BJ (cell line): ENCODE measurements at regions not wholly inside any gene's neighbourhood (a gene's known extent, or its start where the extent isn't known, plus 50 kb on each side); places are given as distances from the start of the nearest gene placed in this dataset.

Source experiments
- CTCF ChIA-PET: fragments of 350-600 bp; formaldehyde crosslinking; extraction: SDS; loops from one replicate; lab custom pipeline; 2021; ENCODE audit warnings: antibody characterized with exemption, inconsistent platforms; lab: Yijun Ruan, JAX
- POLR2A ChIA-PET: fragments of 300-600 bp; sonication (Branson Sonifier 250); formaldehyde crosslinking; extraction: SDS; loops from one replicate; lab custom pipeline; 2021; ENCODE audit warnings: antibody characterized with exemption; lab: Charles Lee
- DNase-seq: peaks from one replicate; pipeline ENCODE4 v3.0.0-alpha.2; 2011; ENCODE audit warnings: low read depth
- H3K27me3 ChIP-seq: 2 replicates; pipeline ENCODE4 v1.6.0; 2011; ENCODE audit warnings: low read length; ENCODE audit not compliant: control insufficient read depth, insufficient read depth
- H3K36me3 ChIP-seq: 2 replicates; pipeline ENCODE4 v1.5.1; 2011; ENCODE audit warnings: low read length; ENCODE audit not compliant: control insufficient read depth, insufficient read depth
- H3K4me3 ChIP-seq: 2 replicates; pipeline ENCODE4 v1.5.1; 2011; ENCODE audit warnings: low read depth, mild to moderate bottlenecking, control low read depth, low read length
- TF ChIP-seq, protein P1 (sequence below): IDR thresholded peaks from 2 replicates; pipeline ENCODE4 v1.5.1; 2011; ENCODE audit warnings: low read depth, mild to moderate bottlenecking, control low read depth, inconsistent platforms, low read length, moderate library complexity; ENCODE audit not compliant: insufficient read depth

DNA sequence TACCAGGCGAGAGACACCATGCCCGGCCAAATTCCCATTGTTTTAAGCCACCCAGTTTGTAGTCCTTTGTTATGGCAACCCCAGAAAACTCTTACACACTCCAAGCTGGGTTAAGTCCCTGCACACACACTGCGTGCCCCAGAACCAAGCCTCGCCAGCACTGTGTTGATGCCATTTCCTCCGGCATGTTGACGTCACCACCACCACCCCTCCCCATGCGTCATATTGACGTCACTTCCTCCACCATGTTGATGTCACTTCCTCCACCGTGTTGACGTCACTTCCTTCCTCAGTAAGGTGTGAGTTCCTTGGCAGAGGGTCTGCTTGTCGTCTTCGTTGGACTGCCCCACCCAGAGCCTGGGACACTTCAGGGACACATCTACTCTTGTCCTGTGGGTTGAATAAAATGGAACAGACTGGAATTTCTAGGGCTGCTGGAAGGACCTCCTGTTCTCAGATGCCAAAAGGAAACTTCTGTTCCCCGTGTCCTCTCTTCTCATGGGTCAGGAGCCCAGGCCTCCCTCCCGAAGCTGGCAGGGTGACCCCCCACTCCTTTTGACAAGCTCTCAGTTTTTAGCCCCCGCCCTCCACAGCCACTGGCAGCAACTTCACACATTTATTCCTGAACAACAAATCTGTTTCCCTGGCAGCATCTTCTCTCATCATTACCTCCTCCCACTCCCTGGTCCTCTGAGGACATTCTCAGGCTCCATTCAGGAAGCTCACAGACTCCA, 643.3 kb downstream of the NPHP4 start:
- POLR2A ChIA-PET = no interaction called here
- CTCF ChIA-PET = no interaction called here
- no peak overlapping the region for H3K4me3 ChIP-seq
- H3K27me3 ChIP-seq = no peaks in the 10 kb centered on the region
- no peaks in the 10 kb centered on the region for H3K36me3 ChIP-seq
- DNase-seq = no peak
- TF ChIP-seq, protein P1, sequence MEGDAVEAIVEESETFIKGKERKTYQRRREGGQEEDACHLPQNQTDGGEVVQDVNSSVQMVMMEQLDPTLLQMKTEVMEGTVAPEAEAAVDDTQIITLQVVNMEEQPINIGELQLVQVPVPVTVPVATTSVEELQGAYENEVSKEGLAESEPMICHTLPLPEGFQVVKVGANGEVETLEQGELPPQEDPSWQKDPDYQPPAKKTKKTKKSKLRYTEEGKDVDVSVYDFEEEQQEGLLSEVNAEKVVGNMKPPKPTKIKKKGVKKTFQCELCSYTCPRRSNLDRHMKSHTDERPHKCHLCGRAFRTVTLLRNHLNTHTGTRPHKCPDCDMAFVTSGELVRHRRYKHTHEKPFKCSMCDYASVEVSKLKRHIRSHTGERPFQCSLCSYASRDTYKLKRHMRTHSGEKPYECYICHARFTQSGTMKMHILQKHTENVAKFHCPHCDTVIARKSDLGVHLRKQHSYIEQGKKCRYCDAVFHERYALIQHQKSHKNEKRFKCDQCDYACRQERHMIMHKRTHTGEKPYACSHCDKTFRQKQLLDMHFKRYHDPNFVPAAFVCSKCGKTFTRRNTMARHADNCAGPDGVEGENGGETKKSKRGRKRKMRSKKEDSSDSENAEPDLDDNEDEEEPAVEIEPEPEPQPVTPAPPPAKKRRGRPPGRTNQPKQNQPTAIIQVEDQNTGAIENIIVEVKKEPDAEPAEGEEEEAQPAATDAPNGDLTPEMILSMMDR = no peak

DNA sequence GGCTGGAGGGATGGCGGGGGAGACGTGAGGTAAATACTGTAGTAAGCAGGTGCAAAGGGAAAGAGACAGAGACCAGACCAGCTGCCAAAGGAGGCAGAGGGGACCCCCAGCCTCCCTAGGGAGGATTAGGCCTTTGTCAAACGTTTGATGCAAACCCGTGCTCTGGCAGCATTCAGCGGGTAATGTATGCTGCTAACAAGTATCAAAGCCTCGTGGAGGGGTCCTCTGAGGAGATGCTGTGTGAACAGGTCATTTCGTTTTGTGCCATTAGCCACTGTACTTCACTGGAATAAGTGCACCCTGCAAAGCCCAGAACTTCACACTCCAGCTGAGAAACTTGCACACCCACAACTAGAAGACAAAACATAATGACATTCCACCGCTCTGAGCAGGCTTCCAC, 644.5 kb downstream of the NPHP4 start:
- no peak for DNase-seq
- POLR2A ChIA-PET = no interaction called here
- TF ChIP-seq, protein P1 = no peak
- CTCF ChIA-PET = no interaction called here
- Histone ChIP-seq H3K27me3 (no peaks in the 10 kb centered on the region), H3K36me3 (no peaks in the 10 kb centered on the region), H3K4me3 (no peak overlapping the region)

DNA sequence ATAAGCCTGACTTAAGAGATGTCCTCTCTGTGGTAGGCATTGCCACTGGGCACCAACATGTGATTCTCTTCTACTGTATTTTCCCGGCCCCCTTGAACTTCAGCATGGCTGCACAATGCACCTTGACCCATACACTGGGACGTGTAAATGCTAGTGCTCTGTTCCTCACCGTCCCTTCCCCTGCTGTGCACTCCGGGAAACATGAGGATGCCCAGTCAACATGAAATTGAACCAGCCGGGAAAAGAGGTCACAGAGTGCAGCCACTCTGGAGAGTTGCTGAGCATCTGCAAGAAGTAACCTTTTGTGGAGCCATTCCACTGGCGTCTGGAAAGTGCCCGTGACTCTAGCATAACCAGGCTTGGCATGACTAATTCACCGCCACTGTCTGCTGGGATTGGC, 646.7 kb downstream of the NPHP4 start:
- H3K27me3 ChIP-seq = no peaks in the 10 kb centered on the region
- CTCF ChIA-PET = no interaction called here
- TF ChIP-seq, protein P1 = no peak
- POLR2A ChIA-PET = no interaction called here
- H3K36me3 ChIP-seq = no peaks in the 10 kb centered on the region
- no peak overlapping the region for H3K4me3 ChIP-seq
- no peak for DNase-seq

DNA sequence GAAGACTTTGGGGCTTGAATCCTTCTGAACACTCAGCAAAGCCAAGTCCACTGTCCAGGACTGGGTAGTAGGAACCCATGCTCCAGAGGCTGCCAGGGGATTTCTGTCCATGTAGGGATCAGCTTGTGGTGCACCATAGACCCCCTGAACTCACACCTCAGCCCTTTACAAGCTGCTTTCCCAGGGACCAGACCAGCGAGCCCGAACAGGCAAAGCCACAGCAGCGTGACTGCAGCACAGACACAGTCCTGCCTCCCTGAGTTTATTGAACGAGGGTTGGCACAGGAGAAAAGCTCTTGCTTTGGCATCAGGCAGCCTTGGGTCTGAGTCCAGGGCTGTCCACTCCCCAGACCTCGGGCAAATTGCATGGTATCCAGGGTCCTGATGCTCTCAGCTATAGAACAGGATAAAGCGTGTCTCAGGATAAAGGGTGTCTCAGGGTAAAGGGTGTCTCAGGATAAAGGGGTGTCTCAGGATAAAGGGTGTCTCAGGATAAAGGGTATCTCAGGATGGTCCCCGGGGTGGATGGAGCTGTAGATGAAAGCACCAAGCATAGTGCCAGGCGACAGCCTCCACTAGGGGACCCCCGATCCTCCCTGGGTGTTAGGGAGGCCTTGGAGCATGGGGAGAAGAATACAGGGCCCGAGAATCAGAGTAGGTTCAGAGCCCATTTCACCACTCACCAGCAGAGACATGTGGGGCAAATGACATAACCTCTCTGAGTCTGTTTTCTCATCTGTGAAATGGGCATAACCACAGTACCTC, 648.8 kb downstream of the NPHP4 start:
- CTCF ChIA-PET = no interaction called here
- POLR2A ChIA-PET = no interaction called here
- TF ChIP-seq, protein P1 = no peak

DNA sequence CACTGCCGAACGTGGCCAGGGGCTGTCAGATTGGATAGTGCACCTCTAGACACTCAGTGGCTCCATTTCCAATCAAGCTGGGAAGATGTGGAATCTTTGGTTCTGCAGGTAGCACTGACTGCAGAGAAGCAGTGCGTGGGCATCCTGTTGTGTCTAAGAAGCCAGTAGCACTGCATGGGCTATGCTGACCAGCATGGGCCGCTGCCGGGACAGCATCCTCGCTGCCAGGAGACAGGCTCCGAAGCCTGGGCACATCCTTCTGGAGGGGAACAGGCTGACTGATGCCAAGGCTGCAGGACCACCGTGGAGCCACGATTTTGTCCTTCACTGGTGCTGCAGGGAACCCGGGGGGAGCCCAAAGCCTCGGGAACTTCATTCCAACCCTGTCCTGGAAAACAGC, 649.4 kb downstream of the NPHP4 start:
- ChIA-PET POLR2A (no interaction called here), CTCF (no interaction called here)
- Histone ChIP-seq H3K27me3 (no peaks in the 10 kb centered on the region), H3K36me3 (no peaks in the 10 kb centered on the region), H3K4me3 (no peak overlapping the region)
- TF ChIP-seq, protein P1 = no peak
- DNase-seq = no peak

More for the DNA sequence above, 648.8 kb downstream of the NPHP4 start:
- H3K4me3 ChIP-seq = no peak overlapping the region
- DNase-seq = no peak
- H3K36me3 ChIP-seq = no peaks in the 10 kb centered on the region
- no peaks in the 10 kb centered on the region for H3K27me3 ChIP-seq
